H1 (cell line): ENCODE measurements at regions not wholly inside any gene's neighbourhood (a gene's known extent, or its start where the extent isn't known, plus 50 kb on each side); places are given as distances from the start of the nearest gene placed in this dataset.

Source experiments
- CTCF ChIA-PET: fragments of 300-600 bp; sonication (Branson Sonifier 250); formaldehyde crosslinking; loops from one replicate; lab custom pipeline; 2021; ENCODE audit not compliant: partially characterized antibody; lab: Charles Lee
- POLR2A ChIA-PET: fragments of 300-600 bp; sonication (Branson Sonifier 250); formaldehyde crosslinking; loops from one replicate; lab custom pipeline; 2021; ENCODE audit warnings: inconsistent platforms; ENCODE audit not compliant: partially characterized antibody; lab: Charles Lee
- DNase-seq, 2 experiments: peaks; one replicate each; pipeline versions ENCODE4 v3.0.0 to v3.0.0-alpha.2; 2010 to 2022; ENCODE audit warnings: low spot score in 2 of 2, low read depth in 1 of 2, mixed read lengths in 1 of 2
- FAIRE-seq: peaks from 2 replicates; lab custom pipeline; 2011; peaks lifted over from hg19 to GRCh38; lab: Jason Lieb, UNC
- H2AFZ ChIP-seq: 2 replicates; pipeline ENCODE4 v1.8.1; 2012; ENCODE audit warnings: low read length, inconsistent platforms
- H2AK5ac ChIP-seq: 2 replicates; pipeline ENCODE4 v1.6.1; 2013; ENCODE audit warnings: low read depth, low read length
- H2BK120ac ChIP-seq: replicated peaks from 2 replicates; pipeline ENCODE3; 2013; ENCODE audit warnings: low read depth, low read length, inconsistent platforms
- H2BK12ac ChIP-seq: 2 replicates; pipeline ENCODE4 v1.6.1; 2013; ENCODE audit warnings: low read depth, low read length
- H2BK15ac ChIP-seq: 2 replicates; pipeline ENCODE4 v1.6.1; 2013; ENCODE audit warnings: low read length
- H2BK20ac ChIP-seq: 2 replicates; pipeline ENCODE4 v1.6.1; 2013; ENCODE audit warnings: low read length
- H2BK5ac ChIP-seq: 2 replicates; pipeline ENCODE4 v1.6.1; 2013; ENCODE audit warnings: low read depth, low read length
- H3K14ac ChIP-seq: 2 replicates; pipeline ENCODE4 v1.6.1; 2013; ENCODE audit warnings: inconsistent platforms; ENCODE audit not compliant: insufficient read length
- H3K18ac ChIP-seq: 2 replicates; pipeline ENCODE4 v1.6.1; 2013; ENCODE audit warnings: low read length; ENCODE audit errors: extremely low read depth
- H3K23ac ChIP-seq: 2 replicates; pipeline ENCODE4 v1.6.1; 2013; ENCODE audit warnings: inconsistent platforms; ENCODE audit not compliant: insufficient read length
- H3K23me2 ChIP-seq: 2 replicates; pipeline ENCODE4 v1.6.1; 2013; ENCODE audit warnings: low read depth, low read length
- H3K27ac ChIP-seq: 2 replicates; pipeline ENCODE4 v1.6.1; 2011; ENCODE audit warnings: low read depth, low read length, inconsistent platforms
- H3K27me3 ChIP-seq, 4 experiments: replicated peaks in 1 of 4; 1 replicate in 1 of 4; 2 replicates in 3 of 4; pipeline versions ENCODE4 v1.6.1 to v1.8.1; 2011 to 2013; ENCODE audit warnings: low read length in 3 of 4, mild to moderate bottlenecking in 3 of 4, inconsistent platforms in 2 of 4, mixed read lengths in 2 of 4, moderate library complexity in 1 of 4; ENCODE audit not compliant: control insufficient read depth in 3 of 4, insufficient read depth in 3 of 4; ENCODE audit errors: extremely low read depth in 1 of 4
- H3K36me3 ChIP-seq, 4 experiments: 2 replicates each; pipeline versions ENCODE4 v1.6.1 to v1.8.1; 2011 to 2013; ENCODE audit warnings: mild to moderate bottlenecking in 4 of 4, low read length in 3 of 4, moderate library complexity in 2 of 4, control low read depth in 1 of 4, inconsistent platforms in 1 of 4; ENCODE audit not compliant: insufficient read depth in 4 of 4, control insufficient read depth in 2 of 4
- H3K4ac ChIP-seq: replicated peaks from 2 replicates; pipeline ENCODE3; 2013; ENCODE audit warnings: low read length, low read depth, mixed read lengths, inconsistent platforms; ENCODE audit not compliant: insufficient read length
- H3K4me1 ChIP-seq, 4 experiments: replicated peaks in 1 of 4; 1 replicate in 1 of 4; 2 replicates in 3 of 4; pipeline versions ENCODE4 v1.6.1 to v1.8.1; 2011 to 2013; ENCODE audit warnings: low read length in 3 of 4, inconsistent platforms in 2 of 4, mixed read lengths in 1 of 4; ENCODE audit not compliant: insufficient read depth in 4 of 4, control insufficient read depth in 3 of 4
- H3K4me2 ChIP-seq, 2 experiments: 2 replicates each; pipeline versions ENCODE4 v1.6.1 to v1.8.1; 2011 to 2013; ENCODE audit warnings: low read depth in 2 of 2, low read length in 2 of 2, control low read depth in 1 of 2, inconsistent platforms in 1 of 2, mild to moderate bottlenecking in 1 of 2; ENCODE audit not compliant: insufficient read depth in 1 of 2
- H3K4me3 ChIP-seq, 4 experiments: fragments of 200-600, 300-600 bp in 1 of 4; sonication (generic), shearing (Covaris generic), sonication (Bioruptor Twin) in 1 of 4; 2 replicates each; pipeline versions ENCODE4 v1.5.1 to v1.8.1; 2011 to 2016; ENCODE audit warnings: low read length in 4 of 4, low read depth in 3 of 4, control low read depth in 2 of 4, inconsistent platforms in 2 of 4, mild to moderate bottlenecking in 2 of 4, mixed read lengths in 1 of 4, moderate library complexity in 1 of 4; ENCODE audit not compliant: insufficient read depth in 2 of 4; ENCODE audit errors: extremely low read depth in 1 of 4
- H3K56ac ChIP-seq: replicated peaks from 2 replicates; pipeline ENCODE3; 2013; ENCODE audit warnings: low read depth, mild to moderate bottlenecking, mixed read lengths, low read length, inconsistent platforms; ENCODE audit not compliant: insufficient read length
- H3K79me1 ChIP-seq: 2 replicates; pipeline ENCODE4 v1.6.1; 2013; ENCODE audit warnings: low read depth, low read length, control low read depth
- H3K79me2 ChIP-seq, 2 experiments: 2 replicates each; pipeline versions ENCODE4 v1.6.1 to v1.8.1; 2012 to 2013; ENCODE audit warnings: low read length in 2 of 2, mild to moderate bottlenecking in 2 of 2, inconsistent platforms in 1 of 2; ENCODE audit not compliant: insufficient read depth in 2 of 2, control insufficient read depth in 1 of 2
- H3K9ac ChIP-seq, 4 experiments: replicated peaks in 1 of 4; 1 replicate in 1 of 4; 2 replicates in 3 of 4; pipeline versions ENCODE4 v1.6.1 to v1.8.1; 2011 to 2013; ENCODE audit warnings: low read depth in 3 of 4, low read length in 3 of 4, control low read depth in 2 of 4, mild to moderate bottlenecking in 2 of 4, moderate library complexity in 2 of 4, inconsistent platforms in 1 of 4; ENCODE audit errors: extremely low read depth in 1 of 4
- H3K9me3 ChIP-seq, 2 experiments: 2 replicates each; pipeline versions ENCODE4 v1.6.1 to v1.8.1; 2012 to 2013; ENCODE audit warnings: mild to moderate bottlenecking in 2 of 2, moderate library complexity in 2 of 2, control low read depth in 1 of 2, inconsistent platforms in 1 of 2, low read depth in 1 of 2, low read length in 1 of 2, mixed read lengths in 1 of 2; ENCODE audit not compliant: insufficient read depth in 2 of 2
- H4K20me1 ChIP-seq, 2 experiments: replicated peaks in 1 of 2; 2 replicates each; pipeline versions ENCODE3 to v1.8.1; 2011 to 2013; ENCODE audit warnings: inconsistent platforms in 2 of 2, low read length in 2 of 2, mild to moderate bottlenecking in 1 of 2; ENCODE audit not compliant: insufficient read depth in 2 of 2, control insufficient read depth in 1 of 2
- H4K5ac ChIP-seq: 2 replicates; pipeline ENCODE4 v1.6.1; 2013; ENCODE audit warnings: low read length, low read depth, mixed read lengths, inconsistent platforms; ENCODE audit not compliant: insufficient read length
- H4K8ac ChIP-seq: 2 replicates; pipeline ENCODE4 v1.8.0; 2013; ENCODE audit warnings: mild to moderate bottlenecking, moderate library complexity, low read length, inconsistent platforms; ENCODE audit not compliant: insufficient read depth; ENCODE audit errors: extremely low read depth
- H4K91ac ChIP-seq: replicated peaks from 2 replicates; pipeline ENCODE3; 2013; ENCODE audit warnings: low read length, mixed read lengths, inconsistent platforms; ENCODE audit not compliant: insufficient read length
- MAX ChIP-seq: IDR thresholded peaks from 2 replicates; pipeline ENCODE4 v1.6.1; 2012; ENCODE audit warnings: inconsistent platforms
- WGBS, 2 experiments: shearing (Covaris generic) in 1 of 2; methylation state at CpG; one replicate each; pipeline versions ENCODE4 v1.1.6 to v1.1.7; 2013 to 2015; ENCODE audit warnings: low lambda C conversion rate in 2 of 2, mixed read lengths in 2 of 2, inconsistent platforms in 1 of 2, low coverage in 1 of 2, missing lambda C conversion rate in 1 of 2; ENCODE audit not compliant: insufficient replicate concordance in 2 of 2, insufficient coverage in 1 of 2, insufficient read length in 1 of 2; ENCODE audit errors: extremely low coverage in 1 of 2, missing lambda C conversion rate in 1 of 2; 5-methylcytosine and 5-hydroxymethylcytosine counted together

GRCh38 chr10:60706146-60706545, 72.1 kb upstream of the CDK1 start:
- no peak overlapping the region for H2AFZ ChIP-seq
- FAIRE-seq = no peak
- POLR2A ChIA-PET = no interaction called here
- no peak for TF ChIP-seq MAX

More at GRCh38 chr10:60706146-60706545, 72.1 kb upstream of the CDK1 start:
- H2BK15ac ChIP-seq = no peak overlapping the region
- no peak overlapping the region for H3K18ac ChIP-seq
- peaks cover 0 to 8% of the 10 kb centered on the region in 2 experiments; a peak in 2 of 4 replicates for H3K9me3 ChIP-seq
- H3K36me3 ChIP-seq = no peaks in the 10 kb centered on the region
- no peaks in the 10 kb centered on the region for H3K27me3 ChIP-seq
- H3K4me3 ChIP-seq = no peak overlapping the region
- H4K20me1 ChIP-seq = no peaks in the 10 kb centered on the region
- no peak overlapping the region for H3K9ac ChIP-seq
- no peak for DNase-seq
- H3K56ac ChIP-seq = no peak overlapping the region
- H3K79me1 ChIP-seq = no peaks in the 10 kb centered on the region; the same call in 1 of the 2 replicates
- no peak overlapping the region for H4K91ac ChIP-seq
- no peak overlapping the region for H3K14ac ChIP-seq
- no peak overlapping the region for H2BK120ac ChIP-seq
- no peak overlapping the region for H4K8ac ChIP-seq
- no peak overlapping the region for H3K27ac ChIP-seq
- no peak overlapping the region for H2BK12ac ChIP-seq
- no peak overlapping the region for H3K4ac ChIP-seq
- CTCF ChIA-PET = interaction anchor here (0.8 kb wide), 1 partner anchor 23 kb away, joined by 4 read pairs; no protein-coding TSS in a partner anchor
- H4K5ac ChIP-seq = no peak overlapping the region
- H3K4me2 ChIP-seq = no peak overlapping the region
- no peak overlapping the region for H2BK5ac ChIP-seq
- peaks cover 0 to 16% of the 10 kb centered on the region in 2 experiments; a peak in 2 of 4 replicates for H3K79me2 ChIP-seq
- H3K4me1 ChIP-seq = peaks cover 0 to 3% (median 1%) of the 10 kb centered on the region in 4 experiments; a peak in 2 of 7 replicates
- WGBS, 2 experiments = 100% methylated on average over 1 of the region's 1 CpG; no CpG with 5 or more reads in 1 of the 2 experiments
- 0 out of 2 replicates have a peak, but pooled peaks cover 1% of the 10 kb centered on the region for H3K23me2 ChIP-seq
- no peak overlapping the region for H2AK5ac ChIP-seq
- H2BK20ac ChIP-seq = no peak overlapping the region
- no peak overlapping the region for H3K23ac ChIP-seq
